NCI-H2227 treated with DMSO at 0.1 percent for 48 hours (cell line): ENCODE measurements at regions not wholly inside any gene's neighbourhood (a gene's known extent, or its start where the extent isn't known, plus 50 kb on each side); places are given as distances from the start of the nearest gene placed in this dataset.
"Not testable (repeated sequence)": the region's sequence is repeated elsewhere in the genome, so short reads cannot be mapped to it uniquely, and the experiment has no call there.

Experiments
- DNase-seq: peaks from one replicate; lab custom pipeline; 2025; lab: John Stamatoyannopoulos, UW

DNA sequence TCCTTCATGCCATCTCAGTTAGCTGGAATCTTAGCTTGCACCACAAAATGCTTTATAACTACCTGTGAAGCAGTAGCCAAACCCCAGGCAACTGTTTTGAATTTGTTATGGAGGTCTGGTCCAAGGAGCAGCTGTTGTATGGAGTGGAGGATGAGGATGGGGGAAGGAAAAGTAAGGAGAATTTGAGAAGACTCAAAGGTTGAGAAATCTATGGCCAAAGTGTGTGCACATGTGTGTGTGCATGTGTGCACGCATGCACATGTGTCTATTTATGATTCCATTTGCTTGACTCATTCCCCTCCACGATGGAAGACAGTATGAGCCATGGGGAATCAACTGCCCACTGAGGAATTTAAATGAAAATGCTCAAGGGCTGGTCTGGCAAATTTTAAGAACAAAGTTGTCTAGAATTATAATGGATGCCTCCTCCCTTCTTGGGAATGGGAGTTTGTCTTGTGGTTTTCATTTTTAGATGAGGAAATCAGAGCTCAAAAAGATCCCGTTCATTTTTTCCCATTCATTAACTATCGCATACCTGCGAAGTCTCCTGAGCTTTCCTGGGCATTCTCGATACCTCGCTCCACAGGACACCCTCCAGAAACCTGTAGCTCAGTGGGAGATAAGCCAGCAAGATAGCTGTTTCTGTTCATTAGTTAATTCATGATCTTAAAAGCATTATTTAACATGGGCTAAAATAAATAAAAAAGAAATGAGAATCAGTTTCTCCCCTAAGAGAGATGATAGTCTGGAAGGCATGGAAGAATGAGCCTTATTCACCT lies 152.3 kb upstream of the NEDD9 start:
- DNase-seq: no peak

DNA sequence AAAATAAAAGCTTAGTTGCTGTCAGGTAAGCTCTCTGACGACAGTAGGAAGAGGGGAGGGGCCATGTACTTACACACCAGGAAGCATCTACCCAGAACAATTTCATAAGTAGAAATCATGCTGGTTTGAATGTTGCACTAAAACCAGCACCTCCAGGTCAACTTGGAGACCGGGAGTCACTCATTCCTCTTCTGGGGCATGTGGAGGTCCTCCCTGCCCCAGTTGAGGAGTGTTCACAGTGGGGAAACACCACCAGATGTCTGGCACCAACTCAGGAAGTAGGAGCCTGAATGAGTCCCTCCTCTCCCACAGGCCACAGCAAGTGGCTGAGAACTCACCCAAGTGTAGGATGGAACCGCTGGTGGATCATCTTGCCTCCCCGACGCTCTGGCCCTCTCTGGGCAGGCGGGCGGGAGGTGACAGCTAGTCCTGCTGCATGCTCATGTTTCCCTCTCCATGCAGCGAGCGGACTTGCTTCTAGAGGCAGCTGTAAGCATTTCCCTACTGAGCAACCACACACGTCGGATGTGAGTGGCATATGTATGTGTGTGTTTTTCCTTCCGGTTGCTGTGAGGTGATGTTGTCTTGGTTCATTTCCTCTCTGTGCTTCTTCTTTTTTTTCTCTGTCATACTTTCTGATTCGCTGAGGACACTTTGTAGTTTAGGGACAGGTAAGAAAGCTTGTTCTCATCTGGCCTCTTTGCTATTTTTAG lies 149.5 kb upstream of the NEDD9 start:
- no peak for DNase-seq

DNA sequence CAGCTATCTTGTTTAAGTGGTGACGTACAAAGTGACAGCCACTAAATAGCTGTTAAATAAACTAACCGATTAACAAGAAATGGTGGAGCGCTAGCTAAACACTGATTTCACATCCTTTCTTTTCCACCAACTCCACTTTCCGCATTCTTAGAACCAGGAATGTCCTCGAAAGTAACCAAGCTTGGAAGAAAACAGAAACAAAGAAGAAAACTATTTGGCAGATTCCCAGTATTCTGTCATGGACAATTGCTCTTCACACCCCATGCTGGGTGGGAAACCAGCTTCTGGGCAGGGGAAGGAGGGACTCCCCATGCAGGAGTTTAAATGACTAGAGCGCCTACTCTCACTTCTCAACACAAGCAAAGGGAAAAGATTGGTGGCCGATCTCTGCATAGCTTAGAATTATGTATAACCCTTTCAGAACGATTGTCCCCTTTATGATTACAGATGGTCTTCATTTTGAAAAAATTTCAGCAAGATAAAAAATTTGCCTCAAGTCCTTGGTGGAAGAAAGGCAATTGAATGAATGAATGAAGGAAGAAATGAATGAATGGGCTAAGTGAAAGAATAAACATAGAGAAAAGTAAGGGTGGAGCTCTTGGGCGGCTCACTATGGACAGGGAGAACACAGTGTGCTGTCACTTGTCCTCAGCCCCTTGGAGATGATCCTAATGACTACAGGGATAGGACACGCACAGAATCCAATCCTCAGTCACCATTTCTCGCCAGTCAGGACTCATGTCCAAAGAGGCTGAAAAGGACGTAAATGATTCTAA lies 148.7 kb upstream of the NEDD9 start:
- no peak for DNase-seq

DNA sequence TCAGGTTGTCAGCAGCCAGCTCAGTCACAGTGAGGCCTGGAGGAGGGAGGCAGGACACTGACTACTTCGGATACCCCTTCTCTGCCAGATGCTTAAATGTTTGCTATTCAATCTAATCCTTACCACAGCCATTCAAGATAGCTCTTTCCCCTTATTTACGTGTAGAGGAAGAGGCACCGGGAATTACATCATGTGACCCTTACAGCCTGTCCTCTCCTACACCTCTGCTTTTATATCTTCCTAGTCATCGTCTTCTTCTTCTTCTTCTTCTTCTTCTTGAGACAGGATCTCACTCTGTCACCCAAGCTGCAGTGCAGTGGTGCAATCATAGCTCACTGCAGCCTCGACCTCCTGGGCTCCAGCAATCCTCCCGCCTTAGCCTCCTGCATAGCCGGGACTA lies 148.1 kb upstream of the NEDD9 start:
- DNase-seq: no peak

- DNase-seq: no peak
These were observed 147.3 kb upstream of the NEDD9 start for GRCh38 chr6:11379805-11380204.

- no peak for DNase-seq
These were observed 146.2 kb upstream of the NEDD9 start for GRCh38 chr6:11378639-11379038.

- DNase-seq: no peak
These were observed 141.9 kb upstream of the NEDD9 start for GRCh38 chr6:11374036-11375010.

GRCh38 chr6:11373208-11373607 lies 140.7 kb upstream of the NEDD9 start:
- DNase-seq: no peak

GRCh38 chr6:11372186-11372790 lies 139.8 kb upstream of the NEDD9 start:
- not testable (repeated sequence) for DNase-seq

- no peak for DNase-seq
These were observed 137.9 kb upstream of the NEDD9 start for GRCh38 chr6:11370191-11371018.

GRCh38 chr6:11368760-11369159 lies 136.3 kb upstream of the NEDD9 start:
- no peak for DNase-seq

DNA sequence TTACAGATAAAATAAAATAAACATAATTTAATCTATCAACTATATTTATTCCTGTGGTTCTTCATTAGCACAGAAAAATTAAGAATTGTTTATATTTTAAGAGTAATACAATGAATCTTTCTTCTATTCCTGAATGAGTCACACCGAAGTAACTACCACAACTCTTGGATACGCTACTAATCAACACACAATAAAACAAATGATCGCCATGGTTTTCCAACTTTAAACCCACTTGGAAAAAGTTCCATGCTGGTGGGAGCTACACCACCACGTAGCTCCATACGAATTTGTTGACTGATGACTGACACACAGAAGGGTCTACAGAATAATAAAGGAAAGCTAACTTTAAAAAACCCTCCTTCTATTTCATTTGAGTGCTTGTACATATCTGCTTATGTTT lies 135.8 kb upstream of the NEDD9 start:
- no peak for DNase-seq

DNA sequence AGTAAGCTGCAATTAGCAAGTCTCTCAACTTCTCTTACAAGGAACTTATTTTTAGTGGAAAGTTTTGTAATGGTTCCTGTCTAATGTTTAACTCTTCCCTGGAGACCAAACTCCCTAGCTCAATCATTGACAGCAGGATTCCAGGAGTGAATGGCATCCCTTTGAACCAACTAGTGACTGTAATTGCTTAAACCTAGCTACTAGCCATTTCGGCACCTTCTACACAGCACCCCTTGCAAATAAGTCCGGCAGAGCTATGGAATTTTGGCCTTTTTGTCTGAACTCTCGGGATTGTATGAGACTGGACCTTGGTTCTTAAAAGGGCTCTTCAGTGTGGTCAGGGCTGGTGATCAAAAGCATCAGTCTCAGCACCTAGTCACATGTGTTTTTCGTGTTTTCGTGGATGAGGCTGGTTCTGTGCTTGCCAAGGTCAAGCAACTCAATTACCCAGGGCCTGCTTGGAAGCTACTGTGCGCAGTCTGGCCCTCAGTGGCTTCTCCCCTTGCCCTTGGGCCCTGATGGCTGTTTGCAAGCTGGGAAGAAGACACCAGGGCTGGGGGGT lies 135.3 kb upstream of the NEDD9 start:
- DNase-seq: no peak

- no peak for DNase-seq
These were observed 134.6 kb upstream of the NEDD9 start for GRCh38 chr6:11366934-11367637.

DNA sequence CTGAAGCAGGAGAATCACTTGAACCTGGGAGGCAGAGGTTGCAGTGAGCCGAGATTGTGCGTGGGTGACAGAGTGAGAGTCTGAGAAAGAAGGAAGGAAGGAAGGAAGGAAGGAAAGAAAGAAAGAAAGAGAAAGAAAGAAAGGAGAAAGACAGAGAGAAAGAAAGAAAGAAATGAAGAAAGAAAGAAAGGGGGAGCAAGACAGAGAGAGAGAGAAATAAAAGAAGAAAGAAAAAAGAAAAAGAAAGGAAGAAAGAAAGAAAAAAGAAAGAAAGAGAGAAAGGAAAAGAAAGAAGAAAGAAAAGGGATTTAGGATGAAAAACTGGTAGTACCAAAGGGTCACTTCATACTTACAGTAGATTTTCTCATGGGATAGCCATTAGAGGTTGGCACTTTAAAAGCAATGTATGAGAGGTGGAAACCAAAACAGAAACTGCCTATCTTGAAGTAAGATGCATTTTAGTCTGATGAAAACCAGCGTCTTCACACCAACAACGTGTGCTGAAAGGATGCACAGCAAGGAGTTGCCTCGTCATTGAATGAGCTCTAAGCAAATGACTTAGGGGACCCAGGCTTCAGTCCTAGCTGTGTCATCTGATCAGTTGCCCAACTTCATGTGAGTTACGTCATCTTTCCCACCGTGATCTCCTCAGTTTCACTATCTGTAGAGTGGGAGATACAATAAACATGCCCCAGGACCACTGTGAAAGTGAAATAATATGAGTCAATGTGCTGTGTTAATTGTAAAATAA lies 133.9 kb upstream of the NEDD9 start:
- DNase-seq: no peak

GRCh38 chr6:11364971-11365397 lies 132.5 kb upstream of the NEDD9 start:
- DNase-seq: no peak

GRCh38 chr6:11363881-11364576 lies 131.6 kb upstream of the NEDD9 start:
- DNase-seq: no peak

DNA sequence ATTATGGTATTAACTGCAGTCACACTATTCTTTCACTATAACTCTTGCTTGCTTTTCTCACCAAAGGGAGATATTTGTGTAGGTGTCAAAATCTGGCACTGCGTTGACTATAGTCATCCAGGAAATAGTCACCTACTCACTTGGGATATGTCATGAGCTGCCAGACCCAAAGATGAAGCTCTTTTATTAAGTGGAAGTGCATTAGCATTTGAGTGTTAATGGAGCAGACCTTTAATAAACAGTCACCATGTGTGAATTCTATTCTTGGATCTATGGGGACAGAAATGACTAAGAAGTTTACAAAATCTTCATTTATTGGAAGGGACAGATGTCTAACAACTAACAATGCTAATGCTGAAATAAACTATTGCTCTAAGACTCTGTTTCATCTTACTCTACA lies 130.1 kb upstream of the NEDD9 start:
- no peak for DNase-seq
